ENCODE measurements at regions not wholly inside any gene's neighbourhood (a gene's known extent, or its start where the extent isn't known, plus 50 kb on each side); places are given as distances from the start of the nearest gene placed in this dataset.

DNA sequence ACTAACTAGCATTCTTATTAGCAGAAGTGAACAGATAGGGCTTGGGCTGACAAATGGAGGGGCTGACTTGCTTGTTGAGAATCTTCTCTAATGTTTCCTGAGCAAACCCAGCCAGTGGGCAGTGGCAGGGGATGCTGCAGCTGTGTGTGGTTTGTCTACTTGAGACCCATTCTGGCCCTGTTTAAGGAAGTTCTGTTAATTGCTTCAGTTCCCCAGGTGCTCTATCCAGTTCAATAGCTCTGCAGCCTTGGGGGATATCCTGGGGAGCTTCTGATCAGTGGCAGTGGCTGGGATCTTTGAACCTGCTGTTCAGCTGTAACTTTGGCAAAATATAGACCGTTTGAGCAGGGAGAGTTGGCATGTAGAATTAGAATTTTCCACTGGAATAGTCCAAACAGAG lies 137.4 kb downstream of the ZNF326 start:
- ATAC-seq (peak; percentile 70), DNase-seq (ENCODE audit: low spot score) (no peak)
- no peak overlapping the region for H3K27ac Mint-ChIP-seq
- H3K4me3 Mint-ChIP-seq: no peak overlapping the region
- POLR2A ChIA-PET: no interaction called here
- CTCF ChIA-PET: interaction anchor here (0.5 to 2.9 kb wide), 30 partner anchors 9 to 591 kb away, joined by 3 to 14 read pairs (median 3); no protein-coding TSS in a partner anchor
- H3K36me3 Mint-ChIP-seq: peaks cover 4% of the 10 kb centered on the region
- peaks cover 14% of the 10 kb centered on the region for H3K9me3 Mint-ChIP-seq
- H3K4me1 Mint-ChIP-seq: peaks cover 10% of the 10 kb centered on the region
- H3K27me3 Mint-ChIP-seq (ENCODE audit: low read depth): no peaks in the 10 kb centered on the region
- TF ChIP-seq, protein P1, sequence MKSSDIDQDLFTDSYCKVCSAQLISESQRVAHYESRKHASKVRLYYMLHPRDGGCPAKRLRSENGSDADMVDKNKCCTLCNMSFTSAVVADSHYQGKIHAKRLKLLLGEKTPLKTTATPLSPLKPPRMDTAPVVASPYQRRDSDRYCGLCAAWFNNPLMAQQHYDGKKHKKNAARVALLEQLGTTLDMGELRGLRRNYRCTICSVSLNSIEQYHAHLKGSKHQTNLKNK (CRISPR knock-in tag; IDR thresholded peaks at IDR 0.05): no peak
- TF ChIP-seq, protein P2, sequence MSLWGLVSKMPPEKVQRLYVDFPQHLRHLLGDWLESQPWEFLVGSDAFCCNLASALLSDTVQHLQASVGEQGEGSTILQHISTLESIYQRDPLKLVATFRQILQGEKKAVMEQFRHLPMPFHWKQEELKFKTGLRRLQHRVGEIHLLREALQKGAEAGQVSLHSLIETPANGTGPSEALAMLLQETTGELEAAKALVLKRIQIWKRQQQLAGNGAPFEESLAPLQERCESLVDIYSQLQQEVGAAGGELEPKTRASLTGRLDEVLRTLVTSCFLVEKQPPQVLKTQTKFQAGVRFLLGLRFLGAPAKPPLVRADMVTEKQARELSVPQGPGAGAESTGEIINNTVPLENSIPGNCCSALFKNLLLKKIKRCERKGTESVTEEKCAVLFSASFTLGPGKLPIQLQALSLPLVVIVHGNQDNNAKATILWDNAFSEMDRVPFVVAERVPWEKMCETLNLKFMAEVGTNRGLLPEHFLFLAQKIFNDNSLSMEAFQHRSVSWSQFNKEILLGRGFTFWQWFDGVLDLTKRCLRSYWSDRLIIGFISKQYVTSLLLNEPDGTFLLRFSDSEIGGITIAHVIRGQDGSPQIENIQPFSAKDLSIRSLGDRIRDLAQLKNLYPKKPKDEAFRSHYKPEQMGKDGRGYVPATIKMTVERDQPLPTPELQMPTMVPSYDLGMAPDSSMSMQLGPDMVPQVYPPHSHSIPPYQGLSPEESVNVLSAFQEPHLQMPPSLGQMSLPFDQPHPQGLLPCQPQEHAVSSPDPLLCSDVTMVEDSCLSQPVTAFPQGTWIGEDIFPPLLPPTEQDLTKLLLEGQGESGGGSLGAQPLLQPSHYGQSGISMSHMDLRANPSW (CRISPR knock-in tag; conservative IDR thresholded peaks at IDR 0.05; ENCODE audit: low read depth): no peak
- TF ChIP-seq, protein P3, sequence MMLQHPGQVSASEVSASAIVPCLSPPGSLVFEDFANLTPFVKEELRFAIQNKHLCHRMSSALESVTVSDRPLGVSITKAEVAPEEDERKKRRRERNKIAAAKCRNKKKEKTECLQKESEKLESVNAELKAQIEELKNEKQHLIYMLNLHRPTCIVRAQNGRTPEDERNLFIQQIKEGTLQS (CRISPR knock-in tag; conservative IDR thresholded peaks at IDR 0.05): no peak
- no peak for TF ChIP-seq TEAD1 (CRISPR knock-in tag; IDR thresholded peaks at IDR 0.05)
- TF ChIP-seq OVOL2 (CRISPR knock-in tag; IDR thresholded peaks at IDR 0.05; ENCODE audit: borderline replicate concordance): no peak
- no peak for TF ChIP-seq MYBL2 (CRISPR knock-in tag; IDR thresholded peaks at IDR 0.05)
- TF ChIP-seq, protein P4, sequence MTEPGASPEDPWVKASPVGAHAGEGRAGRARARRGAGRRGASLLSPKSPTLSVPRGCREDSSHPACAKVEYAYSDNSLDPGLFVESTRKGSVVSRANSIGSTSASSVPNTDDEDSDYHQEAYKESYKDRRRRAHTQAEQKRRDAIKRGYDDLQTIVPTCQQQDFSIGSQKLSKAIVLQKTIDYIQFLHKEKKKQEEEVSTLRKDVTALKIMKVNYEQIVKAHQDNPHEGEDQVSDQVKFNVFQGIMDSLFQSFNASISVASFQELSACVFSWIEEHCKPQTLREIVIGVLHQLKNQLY (CRISPR knock-in tag; IDR thresholded peaks at IDR 0.05): no peak

DNA sequence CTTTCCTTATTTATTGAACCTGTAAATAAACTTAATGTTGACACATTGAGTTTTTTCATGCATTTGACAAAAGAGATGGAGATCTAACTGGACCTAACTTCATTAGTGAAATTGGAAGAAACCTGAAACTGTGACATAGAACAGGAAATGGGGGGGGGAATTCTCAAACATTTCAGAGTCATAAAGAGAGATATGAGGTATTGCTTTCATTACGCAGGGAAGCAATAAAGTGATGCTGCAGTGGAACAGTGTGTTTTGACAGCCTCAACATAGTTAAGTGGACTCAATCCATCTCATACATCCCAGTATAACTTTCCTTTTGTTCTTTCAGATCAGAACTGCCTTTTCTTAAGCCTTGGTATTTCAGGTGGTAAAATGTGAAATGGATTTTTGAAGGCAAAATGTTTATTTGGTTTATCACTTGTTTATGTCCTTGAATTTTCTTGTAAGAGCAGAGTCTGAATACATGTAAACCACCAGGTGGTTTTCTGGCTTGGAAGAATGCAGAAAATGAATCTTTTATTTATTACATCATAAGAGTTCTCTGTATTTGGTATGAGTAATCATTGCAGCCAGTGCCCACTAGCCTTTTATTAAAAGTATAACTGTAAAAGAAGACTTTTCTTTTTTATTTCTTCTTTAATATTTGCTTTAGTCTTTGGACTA lies 132.5 kb downstream of the ZNF326 start:
- Mint-ChIP-seq H3K36me3 (no peaks in the 10 kb centered on the region), H3K27ac (no peak overlapping the region), H3K27me3 (ENCODE audit: low read depth) (no peaks in the 10 kb centered on the region), H3K9me3 (no peaks in the 10 kb centered on the region), H3K4me1 (peaks cover 6% of the 10 kb centered on the region), H3K4me3 (no peak overlapping the region)
- no peak for DNase-seq (ENCODE audit: low spot score)
- TF ChIP-seq, protein P5, sequence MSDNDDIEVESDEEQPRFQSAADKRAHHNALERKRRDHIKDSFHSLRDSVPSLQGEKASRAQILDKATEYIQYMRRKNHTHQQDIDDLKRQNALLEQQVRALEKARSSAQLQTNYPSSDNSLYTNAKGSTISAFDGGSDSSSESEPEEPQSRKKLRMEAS (CRISPR knock-in tag; IDR thresholded peaks at IDR 0.05): no peak
- TF ChIP-seq JAZF1 (CRISPR knock-in tag; IDR thresholded peaks at IDR 0.05) (no peak), ZNF423 (CRISPR knock-in tag; IDR thresholded peaks at IDR 0.05) (no peak), ZNF396 (CRISPR knock-in tag; IDR thresholded peaks at IDR 0.05; ENCODE audit: borderline replicate concordance) (no peak), TEAD1 (CRISPR knock-in tag; IDR thresholded peaks at IDR 0.05) (no peak), PRRX2 (CRISPR knock-in tag; IDR thresholded peaks at IDR 0.05) (no peak), MYBL2 (CRISPR knock-in tag; IDR thresholded peaks at IDR 0.05) (no peak), ZNF138 (CRISPR knock-in tag; conservative IDR thresholded peaks at IDR 0.05) (no peak), GTF2I (CRISPR knock-in tag; conservative IDR thresholded peaks at IDR 0.05) (no peak), NR2C2 (CRISPR knock-in tag; IDR thresholded peaks at IDR 0.05) (no peak), ZNF317 (CRISPR knock-in tag; IDR thresholded peaks at IDR 0.05; ENCODE audit: borderline replicate concordance, low read depth) (no peak), ZNF219 (CRISPR knock-in tag; IDR thresholded peaks at IDR 0.05; ENCODE audit: borderline replicate concordance) (no peak), TP53 (CRISPR knock-in tag; IDR thresholded peaks at IDR 0.05) (no peak), IRF2 (CRISPR knock-in tag; IDR thresholded peaks at IDR 0.05; ENCODE audit: borderline replicate concordance, low read depth) (no peak), HMGA2 (CRISPR knock-in tag; IDR thresholded peaks at IDR 0.05) (no peak), MXD4 (CRISPR knock-in tag; IDR thresholded peaks at IDR 0.05; ENCODE audit: borderline replicate concordance) (no peak), CREM (CRISPR knock-in tag; IDR thresholded peaks at IDR 0.05) (no peak), ZNF121 (CRISPR knock-in tag; IDR thresholded peaks at IDR 0.05) (no peak), SMAD4 (CRISPR knock-in tag; IDR thresholded peaks at IDR 0.05) (no peak)
- TF ChIP-seq, protein P6, sequence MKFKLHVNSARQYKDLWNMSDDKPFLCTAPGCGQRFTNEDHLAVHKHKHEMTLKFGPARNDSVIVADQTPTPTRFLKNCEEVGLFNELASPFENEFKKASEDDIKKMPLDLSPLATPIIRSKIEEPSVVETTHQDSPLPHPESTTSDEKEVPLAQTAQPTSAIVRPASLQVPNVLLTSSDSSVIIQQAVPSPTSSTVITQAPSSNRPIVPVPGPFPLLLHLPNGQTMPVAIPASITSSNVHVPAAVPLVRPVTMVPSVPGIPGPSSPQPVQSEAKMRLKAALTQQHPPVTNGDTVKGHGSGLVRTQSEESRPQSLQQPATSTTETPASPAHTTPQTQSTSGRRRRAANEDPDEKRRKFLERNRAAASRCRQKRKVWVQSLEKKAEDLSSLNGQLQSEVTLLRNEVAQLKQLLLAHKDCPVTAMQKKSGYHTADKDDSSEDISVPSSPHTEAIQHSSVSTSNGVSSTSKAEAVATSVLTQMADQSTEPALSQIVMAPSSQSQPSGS (CRISPR knock-in tag; IDR thresholded peaks at IDR 0.05; ENCODE audit: borderline replicate concordance, low read depth): no peak
- ChIA-PET POLR2A (no interaction called here), CTCF (no interaction called here)
- ATAC-seq: no peak

All from WTC11 (cell line).